Endodermal cell (in vitro differentiated cells): ENCODE measurements at regions not wholly inside any gene's neighbourhood (a gene's known extent, or its start where the extent isn't known, plus 50 kb on each side); places are given as distances from the start of the nearest gene placed in this dataset.

Experiments used
- DNase-seq: peaks from one replicate; pipeline ENCODE4 v3.0.0-alpha.2; 2017
- H3K27ac ChIP-seq: 2 replicates; pipeline ENCODE4 v1.5.1; 2013; ENCODE audit warnings: mild to moderate bottlenecking, low read depth, low read length, moderate library complexity
- H3K27me3 ChIP-seq: 2 replicates; pipeline ENCODE4 v1.6.1; 2013; ENCODE audit warnings: mild to moderate bottlenecking, low read length, moderate library complexity; ENCODE audit not compliant: insufficient read depth, control insufficient read depth, poor library complexity, severe bottlenecking
- H3K36me3 ChIP-seq: 2 replicates; pipeline ENCODE4 v1.7.0; 2013; ENCODE audit warnings: mild to moderate bottlenecking, low read length, moderate library complexity; ENCODE audit not compliant: control insufficient read depth, insufficient read depth
- H3K4me1 ChIP-seq: one replicate; pipeline ENCODE4 v1.7.0; 2013; ENCODE audit warnings: low read length; ENCODE audit not compliant: control insufficient read depth, insufficient read depth
- H3K4me3 ChIP-seq: 2 replicates; pipeline ENCODE4 v1.5.1; 2013; ENCODE audit warnings: mild to moderate bottlenecking, low read length, moderate library complexity
- H3K9ac ChIP-seq: 2 replicates; pipeline ENCODE4 v1.6.1; 2013; ENCODE audit warnings: mild to moderate bottlenecking, low read length, moderate library complexity; ENCODE audit not compliant: poor library complexity, severe bottlenecking; ENCODE audit errors: extremely low read depth
- H3K9me3 ChIP-seq: 2 replicates; pipeline ENCODE4 v1.6.1; 2013; ENCODE audit warnings: mild to moderate bottlenecking, low read length, moderate library complexity; ENCODE audit not compliant: control insufficient read depth
- H3K27ac Mint-ChIP-seq: 2 replicates; pipeline ENCODE4 v1.8.0; 2020; ENCODE audit warnings: mixed read lengths
- H3K27me3 Mint-ChIP-seq: 2 replicates; pipeline ENCODE4 v1.8.0; 2021; ENCODE audit warnings: mild to moderate bottlenecking, mixed read lengths; ENCODE audit not compliant: insufficient read depth
- H3K36me3 Mint-ChIP-seq: 2 replicates; pipeline ENCODE4 v1.8.0; 2020; ENCODE audit warnings: low read depth, mixed read lengths
- H3K4me1 Mint-ChIP-seq: 2 replicates; pipeline ENCODE4 v1.8.0; 2020; ENCODE audit warnings: mixed read lengths
- H3K4me3 Mint-ChIP-seq: 2 replicates; pipeline ENCODE4 v1.8.0; 2020; ENCODE audit warnings: mild to moderate bottlenecking, moderate library complexity, mixed read lengths
- H3K9me3 Mint-ChIP-seq: 2 replicates; pipeline ENCODE4 v1.8.0; 2020; ENCODE audit warnings: mild to moderate bottlenecking, mixed read lengths
- WGBS, 2 experiments: methylation state at CpG; one replicate each; pipeline versions ENCODE4 v1.1.5 to v1.1.7; 2013; ENCODE audit warnings: missing lambda C conversion rate in 2 of 2, mixed read lengths in 1 of 2; ENCODE audit not compliant: insufficient coverage in 1 of 2, insufficient read length in 1 of 2; 5-methylcytosine and 5-hydroxymethylcytosine counted together
- TF ChIP-seq, protein P1 (sequence below): fragments of 200-600 bp; sonication (generic); conservative IDR thresholded peaks from 2 replicates; pipeline ENCODE4 v1.5.0; 2021; ENCODE audit warnings: antibody characterized with exemption, mild to moderate bottlenecking

GRCh38 chr11:31877863-31878262 is 66.7 kb upstream of the PAX6 start:
- Histone ChIP-seq H3K9me3 (no peaks in the 10 kb centered on the region), H3K4me3 (no peak overlapping the region), H3K36me3 (no peaks in the 10 kb centered on the region), H3K27ac (no peak overlapping the region), H3K27me3 (no peaks in the 10 kb centered on the region), H3K9ac (no peak overlapping the region), H3K4me1 (peaks cover 9% of the 10 kb centered on the region)
- WGBS, 2 experiments: 95% methylated on average over 3 of the region's 3 CpGs; no CpG with 5 or more reads in 1 of the 2 experiments
- Mint-ChIP-seq H3K4me1 (peaks cover 34% of the 10 kb centered on the region), H3K9me3 (no peaks in the 10 kb centered on the region), H3K27me3 (peaks cover 24% of the 10 kb centered on the region), H3K36me3 (no peaks in the 10 kb centered on the region), H3K27ac (no peak overlapping the region), H3K4me3 (no peak overlapping the region)
- no peak for DNase-seq
- TF ChIP-seq, protein P1, sequence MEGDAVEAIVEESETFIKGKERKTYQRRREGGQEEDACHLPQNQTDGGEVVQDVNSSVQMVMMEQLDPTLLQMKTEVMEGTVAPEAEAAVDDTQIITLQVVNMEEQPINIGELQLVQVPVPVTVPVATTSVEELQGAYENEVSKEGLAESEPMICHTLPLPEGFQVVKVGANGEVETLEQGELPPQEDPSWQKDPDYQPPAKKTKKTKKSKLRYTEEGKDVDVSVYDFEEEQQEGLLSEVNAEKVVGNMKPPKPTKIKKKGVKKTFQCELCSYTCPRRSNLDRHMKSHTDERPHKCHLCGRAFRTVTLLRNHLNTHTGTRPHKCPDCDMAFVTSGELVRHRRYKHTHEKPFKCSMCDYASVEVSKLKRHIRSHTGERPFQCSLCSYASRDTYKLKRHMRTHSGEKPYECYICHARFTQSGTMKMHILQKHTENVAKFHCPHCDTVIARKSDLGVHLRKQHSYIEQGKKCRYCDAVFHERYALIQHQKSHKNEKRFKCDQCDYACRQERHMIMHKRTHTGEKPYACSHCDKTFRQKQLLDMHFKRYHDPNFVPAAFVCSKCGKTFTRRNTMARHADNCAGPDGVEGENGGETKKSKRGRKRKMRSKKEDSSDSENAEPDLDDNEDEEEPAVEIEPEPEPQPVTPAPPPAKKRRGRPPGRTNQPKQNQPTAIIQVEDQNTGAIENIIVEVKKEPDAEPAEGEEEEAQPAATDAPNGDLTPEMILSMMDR: no peak

DNA sequence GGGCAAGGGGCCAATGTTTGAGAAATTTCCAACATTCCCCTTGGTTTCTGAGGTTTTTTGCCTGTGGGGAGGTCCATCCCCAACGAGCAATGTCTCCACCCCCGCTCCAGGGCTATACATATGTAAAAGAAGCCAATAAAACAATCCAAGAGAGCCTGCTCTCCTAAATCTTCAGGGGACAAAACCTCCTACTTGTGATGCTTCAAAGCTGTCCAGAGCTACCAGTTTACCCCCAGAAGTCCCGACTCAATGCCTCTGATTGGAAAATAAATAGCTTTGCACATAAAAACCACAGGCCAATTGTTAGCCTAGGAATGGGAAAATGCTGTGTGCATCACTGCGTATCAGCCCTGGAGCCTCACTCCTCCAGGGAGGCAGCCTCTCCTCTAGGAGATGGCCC is 66.0 kb upstream of the PAX6 start:
- Histone ChIP-seq H3K4me1 (peaks cover 9% of the 10 kb centered on the region), H3K9ac (no peak overlapping the region), H3K36me3 (no peaks in the 10 kb centered on the region), H3K4me3 (no peak overlapping the region), H3K9me3 (no peaks in the 10 kb centered on the region), H3K27ac (no peak overlapping the region), H3K27me3 (no peaks in the 10 kb centered on the region)
- no peak for DNase-seq
- TF ChIP-seq, protein P1: no peak
- no peak overlapping the region for H3K4me3 Mint-ChIP-seq
- no peaks in the 10 kb centered on the region for H3K36me3 Mint-ChIP-seq
- peaks cover 24% of the 10 kb centered on the region for H3K27me3 Mint-ChIP-seq
- WGBS, 2 experiments: 61 to 73% methylated on average over 3 to 4 of the region's 4 CpGs
- peaks cover 36% of the 10 kb centered on the region for H3K4me1 Mint-ChIP-seq
- H3K27ac Mint-ChIP-seq: no peak overlapping the region
- no peaks in the 10 kb centered on the region for H3K9me3 Mint-ChIP-seq

- no peak overlapping the region for H3K4me3 ChIP-seq
- Mint-ChIP-seq H3K4me3 (no peak overlapping the region), H3K36me3 (no peaks in the 10 kb centered on the region), H3K27me3 (peaks cover 24% of the 10 kb centered on the region), H3K4me1 (peaks cover 45% of the 10 kb centered on the region), H3K9me3 (no peaks in the 10 kb centered on the region), H3K27ac (no peak overlapping the region)
- H3K27ac ChIP-seq: peak overlapping the region; percentile 81
- peaks cover 17% of the 10 kb centered on the region for H3K4me1 ChIP-seq
- 71 to 84% methylated on average over 10 to 13 of the region's 13 CpGs for WGBS, 2 experiments
- no peak overlapping the region for H3K9ac ChIP-seq
- DNase-seq: peak; percentile 63
- H3K36me3 ChIP-seq: no peaks in the 10 kb centered on the region
- TF ChIP-seq, protein P1: no peak
- H3K9me3 ChIP-seq: no peaks in the 10 kb centered on the region
- H3K27me3 ChIP-seq: no peaks in the 10 kb centered on the region
Observed at GRCh38 chr11:31875866-31876560, 64.9 kb upstream of the PAX6 start.
